H1 (cell line): ENCODE measurements at regions not wholly inside any gene's neighbourhood (a gene's known extent, or its start where the extent isn't known, plus 50 kb on each side); places are given as distances from the start of the nearest gene placed in this dataset.

Experiments used
- BRCA1 ChIP-seq: IDR thresholded peaks from 2 replicates; pipeline ENCODE4 v1.6.1; 2012; ENCODE audit warnings: low read depth, low read length, improper control_type of control experiment
- CREB1 ChIP-seq: IDR thresholded peaks from 2 replicates; pipeline ENCODE4 v1.6.1; 2012; ENCODE audit warnings: inconsistent platforms
- EZH2 ChIP-seq: fragments of 200-600 bp; sonication (generic); IDR thresholded peaks from 2 replicates; pipeline ENCODE4 v1.7.1; 2012; ENCODE audit warnings: low read depth, mild to moderate bottlenecking, moderate library complexity, low read length, inconsistent platforms; ENCODE audit not compliant: severe bottlenecking
- POLR2A ChIP-seq, 2 experiments: IDR thresholded peaks; 1 replicate in 1 of 2; 2 replicates in 1 of 2; pipeline ENCODE4 v1.6.1; 2011; ENCODE audit warnings: low read depth in 2 of 2, low read length in 2 of 2, mild to moderate bottlenecking in 2 of 2; ENCODE audit errors: control extremely low read depth in 1 of 2
- SP1 ChIP-seq: IDR thresholded peaks from 2 replicates; pipeline ENCODE4 v1.6.1; 2011; ENCODE audit warnings: low read depth, low read length
- ZNF274 ChIP-seq: IDR thresholded peaks from 2 replicates; pipeline ENCODE4 v1.7.0; 2012; ENCODE audit warnings: low read length, borderline replicate concordance; ENCODE audit errors: extremely low read depth
- TF ChIP-seq, protein P1 (sequence below), 3 experiments: IDR thresholded peaks; 1 replicate in 2 of 3; 2 replicates in 1 of 3; pipeline versions ENCODE4 v1.5.1 to v1.6.1; 2011; ENCODE audit warnings: low read length in 3 of 3, mild to moderate bottlenecking in 3 of 3, inconsistent platforms in 2 of 3, low read depth in 1 of 3, moderate library complexity in 1 of 3; ENCODE audit not compliant: insufficient read depth in 1 of 3; ENCODE audit errors: control extremely low read depth in 1 of 3
- TF ChIP-seq, protein P2 (sequence below): IDR thresholded peaks from 2 replicates; pipeline ENCODE4 v1.6.1; 2011; ENCODE audit warnings: low read depth, mild to moderate bottlenecking, low read length; ENCODE audit not compliant: insufficient read depth
- TF ChIP-seq, protein P3 (sequence below): IDR thresholded peaks from 2 replicates; pipeline ENCODE4 v1.6.1; 2011; ENCODE audit warnings: low read length, improper control_type of control experiment

DNA sequence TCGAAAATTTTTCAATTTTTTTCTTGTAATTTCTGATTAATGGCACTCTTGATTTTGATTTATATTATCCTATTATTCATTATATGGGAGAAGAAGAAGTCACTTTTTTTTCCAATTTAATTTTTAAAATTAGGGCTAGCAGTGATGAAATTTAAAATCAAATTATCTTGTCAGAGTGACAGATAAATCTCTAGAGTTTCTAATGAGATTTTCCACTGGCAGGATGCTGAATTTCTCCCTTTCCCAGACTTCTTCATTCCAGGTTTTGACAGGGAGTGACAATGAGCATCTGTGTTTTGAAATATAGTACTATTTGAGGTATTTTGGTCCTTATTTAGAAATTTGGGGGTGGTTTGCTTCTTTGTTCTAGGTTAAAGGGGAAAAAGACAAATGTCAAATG lies 2274.1 kb downstream of the MAT2B start:
- TF ChIP-seq SP1 = no peak
- TF ChIP-seq, protein P1, sequence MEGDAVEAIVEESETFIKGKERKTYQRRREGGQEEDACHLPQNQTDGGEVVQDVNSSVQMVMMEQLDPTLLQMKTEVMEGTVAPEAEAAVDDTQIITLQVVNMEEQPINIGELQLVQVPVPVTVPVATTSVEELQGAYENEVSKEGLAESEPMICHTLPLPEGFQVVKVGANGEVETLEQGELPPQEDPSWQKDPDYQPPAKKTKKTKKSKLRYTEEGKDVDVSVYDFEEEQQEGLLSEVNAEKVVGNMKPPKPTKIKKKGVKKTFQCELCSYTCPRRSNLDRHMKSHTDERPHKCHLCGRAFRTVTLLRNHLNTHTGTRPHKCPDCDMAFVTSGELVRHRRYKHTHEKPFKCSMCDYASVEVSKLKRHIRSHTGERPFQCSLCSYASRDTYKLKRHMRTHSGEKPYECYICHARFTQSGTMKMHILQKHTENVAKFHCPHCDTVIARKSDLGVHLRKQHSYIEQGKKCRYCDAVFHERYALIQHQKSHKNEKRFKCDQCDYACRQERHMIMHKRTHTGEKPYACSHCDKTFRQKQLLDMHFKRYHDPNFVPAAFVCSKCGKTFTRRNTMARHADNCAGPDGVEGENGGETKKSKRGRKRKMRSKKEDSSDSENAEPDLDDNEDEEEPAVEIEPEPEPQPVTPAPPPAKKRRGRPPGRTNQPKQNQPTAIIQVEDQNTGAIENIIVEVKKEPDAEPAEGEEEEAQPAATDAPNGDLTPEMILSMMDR (IDR thresholded peaks at IDR 0.05; ENCODE audit: control extremely low read depth in 1 of 3, insufficient read depth in 1 of 3, low read depth in 1 of 3, low read length in 3 of 3) = no peak
- TF ChIP-seq, protein P2, sequence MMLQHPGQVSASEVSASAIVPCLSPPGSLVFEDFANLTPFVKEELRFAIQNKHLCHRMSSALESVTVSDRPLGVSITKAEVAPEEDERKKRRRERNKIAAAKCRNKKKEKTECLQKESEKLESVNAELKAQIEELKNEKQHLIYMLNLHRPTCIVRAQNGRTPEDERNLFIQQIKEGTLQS = no peak
- TF ChIP-seq POLR2A (IDR thresholded peaks at IDR 0.05; ENCODE audit: control extremely low read depth in 1 of 2, low read depth in 2 of 2, low read length in 2 of 2) = no peak
- TF ChIP-seq CREB1 = no peak
- TF ChIP-seq BRCA1 = no peak
- TF ChIP-seq, protein P3, sequence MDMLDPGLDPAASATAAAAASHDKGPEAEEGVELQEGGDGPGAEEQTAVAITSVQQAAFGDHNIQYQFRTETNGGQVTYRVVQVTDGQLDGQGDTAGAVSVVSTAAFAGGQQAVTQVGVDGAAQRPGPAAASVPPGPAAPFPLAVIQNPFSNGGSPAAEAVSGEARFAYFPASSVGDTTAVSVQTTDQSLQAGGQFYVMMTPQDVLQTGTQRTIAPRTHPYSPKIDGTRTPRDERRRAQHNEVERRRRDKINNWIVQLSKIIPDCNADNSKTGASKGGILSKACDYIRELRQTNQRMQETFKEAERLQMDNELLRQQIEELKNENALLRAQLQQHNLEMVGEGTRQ = no peak
- TF ChIP-seq EZH2 = no peak
- no peak for TF ChIP-seq ZNF274
